GM03348 (cell line): ENCODE measurements at regions not wholly inside any gene's neighbourhood (a gene's known extent, or its start where the extent isn't known, plus 50 kb on each side); places are given as distances from the start of the nearest gene placed in this dataset.
"Not testable (repeated sequence)": the region's sequence is repeated elsewhere in the genome, so short reads cannot be mapped to it uniquely, and the experiment has no call there.

Experiments
- DNase-seq: peaks from one replicate; pipeline ENCODE4 v3.0.0; 2012; ENCODE audit warnings: low spot score

DNA sequence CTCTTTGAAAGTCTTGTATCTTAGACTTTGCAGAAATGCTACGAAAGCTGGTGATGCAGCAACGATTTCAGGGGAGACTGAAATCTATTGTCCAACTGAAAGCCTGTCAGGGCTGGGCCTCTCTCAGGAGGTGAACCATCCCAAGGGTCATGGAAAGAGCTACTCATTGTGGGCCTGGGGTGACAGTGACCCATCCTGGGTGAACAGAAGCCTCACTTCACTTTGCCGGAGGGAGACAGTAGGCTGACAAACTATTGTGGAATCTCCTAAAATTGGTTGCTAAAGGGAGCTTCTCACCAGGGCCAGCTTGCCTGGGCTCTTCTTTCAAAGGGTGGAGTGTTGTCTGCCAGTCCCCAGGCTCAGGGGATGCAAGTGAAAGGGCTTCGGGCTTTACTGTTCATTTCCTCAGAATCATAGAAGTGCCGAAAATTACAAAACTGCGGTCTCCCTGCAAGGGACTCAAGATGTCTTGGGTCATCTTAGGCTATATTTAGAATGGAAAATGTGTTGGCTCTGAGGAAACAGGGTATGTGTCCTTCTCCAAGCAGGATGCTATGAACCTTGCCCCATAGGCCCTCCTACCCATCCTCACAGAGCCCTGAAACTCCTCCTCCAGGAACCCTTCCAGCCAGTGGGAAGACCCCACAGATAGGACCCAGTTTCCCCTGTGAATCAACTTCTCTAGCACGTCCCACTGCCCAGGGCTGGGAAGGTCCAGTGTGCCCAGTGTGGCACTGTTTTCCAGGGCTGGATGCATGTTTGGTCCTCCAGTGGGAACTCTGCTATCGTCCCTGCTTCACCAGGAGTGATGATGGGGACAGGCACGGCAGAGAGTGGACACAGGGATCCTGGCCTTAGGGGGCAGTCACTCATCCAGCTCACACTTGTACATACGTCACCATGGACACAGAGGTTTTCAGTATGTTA is 173.4 kb upstream of the PLGLB2 start:
- DNase-seq: not testable (repeated sequence)

DNA sequence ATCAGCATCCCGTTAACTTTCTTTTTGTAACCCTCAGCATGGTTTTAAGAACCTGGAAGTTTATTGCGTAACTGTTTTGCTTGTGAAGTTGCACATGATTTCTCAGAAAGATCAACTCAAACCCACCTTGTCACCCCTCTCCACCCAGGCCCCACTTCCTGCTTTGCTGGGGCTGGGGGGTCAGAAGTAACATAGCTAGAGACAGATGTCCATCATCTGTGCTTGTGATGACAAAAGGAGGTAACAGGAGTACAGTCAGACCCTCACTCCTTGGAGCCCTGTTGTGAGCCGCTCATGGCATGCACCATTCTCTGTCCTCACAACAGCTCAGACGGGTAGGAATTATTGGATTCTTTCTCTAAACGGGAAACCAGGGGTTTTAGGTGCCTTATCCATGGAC is 172.7 kb upstream of the PLGLB2 start:
- not testable (repeated sequence) for DNase-seq

DNA sequence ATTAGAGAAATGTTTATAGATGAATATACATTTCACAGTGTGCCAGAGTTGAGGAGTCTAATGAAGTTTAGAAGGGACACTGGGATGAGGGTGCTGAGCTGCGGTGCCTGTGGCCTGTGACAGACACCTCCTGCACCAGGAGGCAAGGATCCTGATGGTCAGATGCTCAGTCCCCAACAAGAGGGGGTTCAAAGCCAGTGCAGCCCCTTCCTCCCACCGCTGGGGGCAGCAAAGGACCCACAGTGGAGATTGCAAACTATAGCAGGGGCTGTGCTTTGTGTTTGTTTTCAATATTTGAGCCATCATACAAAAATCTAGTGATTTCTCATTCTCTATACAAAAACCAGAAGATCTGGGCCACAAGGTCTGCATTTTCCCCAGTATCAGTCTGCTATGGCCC is 170.5 kb upstream of the PLGLB2 start:
- not testable (repeated sequence) for DNase-seq

DNA sequence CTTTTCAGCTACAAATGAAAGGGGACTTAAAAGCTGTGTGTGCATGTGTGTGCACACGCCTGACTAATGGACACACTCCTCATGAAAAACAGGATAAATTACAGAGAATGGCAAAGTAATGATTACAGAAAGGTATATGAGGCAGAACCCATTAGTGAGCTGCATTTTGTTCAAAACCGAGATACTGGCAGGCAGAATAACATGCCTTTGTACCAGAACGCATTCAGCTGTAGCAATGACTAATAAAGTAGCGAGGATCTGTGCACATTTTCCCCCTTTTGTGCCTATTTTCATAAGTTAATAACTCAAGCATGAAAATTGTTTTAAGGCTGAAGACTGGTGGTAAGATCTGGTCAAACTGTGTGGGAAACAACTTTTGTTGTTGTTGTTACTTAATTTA is 165.7 kb upstream of the PLGLB2 start:
- not testable (repeated sequence) for DNase-seq

DNA sequence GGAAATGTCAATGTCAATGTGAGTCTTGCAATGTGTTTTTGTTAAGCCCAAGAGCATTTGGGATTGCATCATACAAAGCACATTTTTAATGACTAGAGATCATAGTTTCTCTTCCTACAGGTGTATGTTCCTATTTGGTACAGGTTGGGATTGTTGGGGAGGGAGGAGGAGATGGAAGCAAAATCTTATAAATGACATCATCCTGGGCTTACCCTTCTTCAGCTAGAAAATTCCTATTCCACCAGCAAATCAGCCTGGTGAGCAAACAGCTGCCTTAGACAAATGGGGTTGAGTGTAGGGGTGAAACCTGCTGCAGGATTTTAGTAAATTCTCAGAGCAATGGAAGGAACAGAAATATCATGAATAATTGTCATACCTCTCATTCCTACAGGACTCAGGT is 165.3 kb upstream of the PLGLB2 start:
- DNase-seq: not testable (repeated sequence)

DNA sequence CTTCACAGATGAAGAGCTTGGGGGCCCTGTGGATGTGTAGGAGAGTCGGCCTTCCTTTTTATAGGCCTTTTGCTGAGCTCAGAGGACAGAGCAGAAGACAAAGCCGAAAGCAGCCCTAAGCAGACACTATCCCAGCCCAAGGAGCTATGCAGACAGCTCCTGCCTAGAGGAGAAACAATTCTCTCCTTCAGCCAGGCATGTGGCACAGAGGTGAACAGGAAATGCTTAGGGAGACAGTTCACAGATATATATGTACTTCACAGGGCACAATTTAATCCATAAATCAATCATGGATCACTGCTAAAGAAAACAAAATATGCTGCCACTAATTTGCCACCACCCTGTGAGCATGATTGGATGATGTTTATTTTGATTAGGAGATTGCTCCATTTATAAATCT is 164.5 kb upstream of the PLGLB2 start:
- not testable (repeated sequence) for DNase-seq

DNA sequence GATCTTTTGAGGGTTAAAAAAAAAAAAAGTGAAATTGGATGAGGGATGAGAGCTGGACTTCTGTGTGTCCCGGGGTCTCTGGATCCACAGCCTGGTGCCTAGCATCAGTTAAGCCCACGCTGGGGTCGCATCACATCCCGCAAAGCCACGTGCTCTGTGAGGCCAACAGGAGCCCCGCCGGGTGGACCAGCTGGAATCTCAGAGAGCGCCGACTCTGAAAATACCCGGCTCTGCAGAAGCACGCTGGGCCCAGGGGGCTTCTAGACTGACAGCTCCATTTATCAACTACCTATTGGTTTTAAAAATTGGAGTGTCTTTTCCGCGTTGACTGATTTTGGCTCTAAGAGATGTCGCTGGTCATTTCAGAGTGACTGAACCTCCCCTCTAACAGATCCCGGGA is 164.1 kb upstream of the PLGLB2 start:
- DNase-seq: not testable (repeated sequence)

DNA sequence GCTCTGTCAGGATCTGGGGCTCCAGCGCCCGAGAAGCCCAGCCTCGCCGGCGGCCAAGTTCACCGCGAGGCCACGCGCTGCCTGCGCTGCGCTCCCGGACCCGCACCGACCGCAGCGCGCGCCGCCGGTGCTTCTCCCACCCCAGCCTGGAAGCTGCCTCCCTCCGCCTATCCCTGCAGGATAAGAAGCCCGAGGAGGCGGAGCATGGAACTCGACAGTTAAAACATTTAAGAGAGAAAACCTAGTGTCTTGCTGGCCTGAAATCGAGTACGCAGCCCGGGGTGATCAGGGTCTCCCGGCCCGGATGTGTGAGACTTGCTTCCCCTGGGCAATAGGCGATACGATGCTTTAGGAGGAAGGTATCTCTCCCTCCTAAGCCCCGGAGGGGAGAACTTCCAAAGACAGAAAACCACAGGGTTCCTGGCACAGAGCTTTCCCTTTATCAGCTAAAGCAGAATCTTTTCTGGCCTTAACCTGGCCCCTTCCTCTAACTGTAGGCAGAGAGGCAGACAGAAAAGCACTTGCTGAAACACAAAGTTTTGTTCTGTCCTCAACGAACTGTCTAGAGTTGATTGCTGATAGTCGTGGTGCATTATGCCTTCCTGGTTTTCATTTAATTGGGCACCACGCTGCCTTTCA is 163.5 kb upstream of the PLGLB2 start:
- DNase-seq: not testable (repeated sequence)

DNA sequence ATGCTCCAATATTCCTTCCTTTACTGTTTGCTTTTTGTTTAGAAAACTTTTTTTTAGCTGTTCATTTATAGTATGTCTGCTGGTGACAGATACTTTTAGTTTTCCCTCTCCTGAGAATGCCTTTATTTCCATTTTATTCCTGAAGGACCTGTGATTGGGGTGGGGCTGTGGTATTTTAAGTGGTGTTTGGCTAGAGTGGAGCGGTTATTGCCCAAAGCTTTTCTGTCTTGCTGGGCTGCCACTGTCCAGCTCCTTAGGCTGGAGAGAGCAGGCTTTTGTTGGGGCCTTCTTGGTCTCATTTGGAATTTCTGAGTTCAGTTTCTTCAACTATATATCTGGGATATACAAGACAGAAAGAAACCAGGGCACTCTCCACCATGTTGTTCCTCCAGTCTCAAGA is 160.0 kb upstream of the PLGLB2 start:
- not testable (repeated sequence) for DNase-seq

DNA sequence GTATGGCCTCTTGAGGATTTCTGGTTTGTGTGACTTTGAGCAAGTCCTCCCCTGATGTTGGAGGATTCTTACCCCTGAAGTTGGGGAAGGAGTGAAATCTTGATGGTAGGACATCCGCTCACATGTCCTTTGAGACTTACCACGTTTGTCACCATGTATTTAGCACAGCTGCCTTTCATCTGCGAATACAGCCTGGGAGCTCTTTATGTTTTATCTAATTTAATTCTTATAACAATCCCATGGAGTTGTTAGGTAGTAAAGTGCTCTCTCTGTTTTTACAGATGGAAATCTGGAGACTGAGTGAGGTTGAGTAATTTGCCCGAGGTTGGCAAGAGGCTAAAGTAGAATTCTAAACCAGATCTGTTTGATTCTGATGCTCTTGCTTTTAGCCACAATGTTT is 154.9 kb upstream of the PLGLB2 start:
- not testable (repeated sequence) for DNase-seq

DNA sequence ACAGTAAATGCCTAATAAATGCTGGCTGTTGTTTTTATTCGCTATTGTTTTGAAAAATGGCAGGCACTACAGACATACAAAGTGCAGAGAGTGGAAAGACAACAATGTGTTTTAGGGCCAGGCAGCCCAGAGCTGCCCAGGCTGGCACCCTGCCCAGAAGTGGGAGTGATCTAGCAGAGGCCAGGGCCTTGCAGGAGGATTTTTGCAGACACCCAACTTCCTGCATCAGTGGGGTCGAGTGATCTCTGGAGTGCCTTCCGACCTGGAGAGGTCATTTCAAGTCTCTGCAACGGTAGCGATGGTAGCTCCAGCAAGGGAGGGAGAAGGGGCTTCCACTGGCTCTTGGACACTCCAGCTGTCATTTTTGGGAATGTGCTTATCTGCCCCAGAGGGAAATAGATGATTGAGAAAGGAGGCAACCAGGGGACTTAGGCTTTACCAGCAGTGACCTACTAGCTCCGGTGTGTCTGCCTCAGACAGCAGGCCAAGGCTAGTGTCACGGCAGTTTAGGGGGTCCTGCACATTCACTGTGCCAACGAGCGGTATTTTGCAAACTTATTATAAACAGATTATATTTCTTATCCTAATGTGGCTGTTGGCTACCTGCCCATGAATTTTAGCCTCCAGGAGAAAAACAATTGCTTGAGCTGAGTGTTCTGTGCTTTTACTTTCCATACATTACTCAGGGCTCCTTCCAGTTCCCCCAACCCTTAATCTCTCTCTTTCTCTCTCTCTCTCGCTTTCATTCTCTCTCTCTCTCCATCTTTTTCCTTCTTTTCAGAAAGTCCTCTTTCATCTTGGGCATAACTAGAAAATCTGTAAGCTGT is 153.9 kb upstream of the PLGLB2 start:
- not testable (repeated sequence) for DNase-seq

DNA sequence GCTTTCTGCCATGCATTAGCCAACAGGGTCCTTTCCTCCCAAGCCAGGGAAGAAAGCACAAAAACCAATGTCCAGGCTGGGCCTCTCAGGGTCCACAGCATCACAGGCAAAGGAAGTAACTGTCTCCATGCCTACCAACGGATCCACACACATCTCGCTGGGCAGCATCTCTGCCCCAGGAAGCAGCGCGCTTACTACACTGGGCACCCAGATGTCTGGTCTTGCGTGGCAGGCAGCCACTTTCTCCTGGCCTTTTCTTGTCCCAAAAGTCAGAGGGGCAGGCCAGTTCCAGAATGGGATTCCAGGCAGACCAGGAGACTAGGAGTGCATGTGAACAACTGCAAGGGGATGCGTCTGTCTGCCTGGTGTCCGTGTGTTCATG is 153.3 kb upstream of the PLGLB2 start:
- DNase-seq: not testable (repeated sequence)

DNA sequence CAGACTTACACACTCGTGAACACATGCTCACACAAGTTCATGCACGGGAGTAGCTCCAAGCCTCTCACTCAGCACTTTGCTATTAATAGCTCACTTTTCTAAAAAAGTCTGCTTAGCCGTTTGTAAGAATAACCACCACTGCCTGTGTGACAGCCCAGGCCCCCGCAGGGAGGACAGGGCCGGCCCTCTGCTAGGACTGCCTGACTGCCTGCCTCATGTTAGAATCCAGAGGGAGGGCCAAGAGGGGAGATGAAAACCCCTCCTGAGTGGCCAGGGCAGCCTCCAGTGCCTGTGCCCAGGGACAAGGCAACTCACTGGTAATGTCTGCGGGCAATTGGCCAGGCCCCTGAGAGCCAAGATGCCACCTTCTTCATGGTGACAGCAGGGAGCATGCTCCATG is 152.9 kb upstream of the PLGLB2 start:
- not testable (repeated sequence) for DNase-seq

DNA sequence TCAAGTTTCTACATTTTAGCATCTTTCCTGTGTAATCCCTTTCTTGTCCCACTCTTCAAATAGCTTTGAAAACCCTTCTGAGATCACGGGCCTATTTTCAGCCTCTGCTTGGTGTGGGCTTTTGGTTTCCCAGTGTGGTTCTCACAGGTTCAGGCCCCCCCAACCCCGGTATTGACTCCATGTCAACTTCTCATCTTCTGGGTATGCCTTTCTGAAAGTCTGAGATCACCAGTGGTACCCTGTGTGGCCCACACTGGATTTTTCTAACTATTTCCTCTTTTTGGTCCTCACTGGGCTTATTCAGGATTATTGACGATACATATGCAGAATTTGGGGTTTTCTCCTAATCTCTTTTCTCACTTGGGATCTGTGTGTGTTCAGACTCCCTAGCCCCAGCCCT is 146.9 kb upstream of the PLGLB2 start:
- not testable (repeated sequence) for DNase-seq

DNA sequence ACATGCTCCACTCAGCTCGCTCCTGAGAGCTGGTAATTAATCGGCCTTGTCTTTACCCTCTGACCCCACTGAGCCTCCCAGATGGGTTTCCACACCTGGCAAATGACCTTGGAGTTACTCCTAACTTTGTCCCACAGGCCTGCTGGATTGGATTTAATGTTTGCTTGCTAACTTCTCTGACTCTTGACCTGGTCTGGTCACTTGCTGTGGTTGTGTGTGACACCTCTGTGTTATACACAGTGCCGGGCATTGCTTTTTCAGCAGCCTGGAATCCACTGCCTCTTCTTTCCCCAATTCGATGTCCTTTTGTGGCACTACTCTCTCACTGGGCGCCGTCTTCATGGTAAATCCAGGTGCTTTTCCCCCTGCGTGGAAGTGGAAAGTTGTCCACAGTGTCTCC is 145.8 kb upstream of the PLGLB2 start:
- DNase-seq: not testable (repeated sequence)

DNA sequence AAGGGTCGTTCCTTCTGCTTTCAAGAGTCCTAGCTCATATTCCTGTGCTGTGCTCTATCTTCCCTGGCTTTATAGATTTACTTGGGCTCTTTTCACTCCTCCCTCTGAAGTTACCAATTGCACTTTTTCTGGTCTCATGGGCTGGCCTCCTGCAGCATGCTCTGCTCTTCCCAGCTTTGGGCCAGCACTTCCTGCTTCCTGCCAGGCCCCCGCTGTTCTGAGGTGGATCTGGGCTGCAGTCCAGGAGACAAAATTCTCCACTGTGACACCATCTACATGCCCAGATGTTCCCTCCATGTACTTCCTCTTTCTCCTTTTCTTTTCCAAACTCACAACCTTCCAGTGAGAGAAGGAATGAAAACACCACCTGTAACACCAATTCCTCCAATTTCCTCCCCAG is 145.2 kb upstream of the PLGLB2 start:
- not testable (repeated sequence) for DNase-seq

DNA sequence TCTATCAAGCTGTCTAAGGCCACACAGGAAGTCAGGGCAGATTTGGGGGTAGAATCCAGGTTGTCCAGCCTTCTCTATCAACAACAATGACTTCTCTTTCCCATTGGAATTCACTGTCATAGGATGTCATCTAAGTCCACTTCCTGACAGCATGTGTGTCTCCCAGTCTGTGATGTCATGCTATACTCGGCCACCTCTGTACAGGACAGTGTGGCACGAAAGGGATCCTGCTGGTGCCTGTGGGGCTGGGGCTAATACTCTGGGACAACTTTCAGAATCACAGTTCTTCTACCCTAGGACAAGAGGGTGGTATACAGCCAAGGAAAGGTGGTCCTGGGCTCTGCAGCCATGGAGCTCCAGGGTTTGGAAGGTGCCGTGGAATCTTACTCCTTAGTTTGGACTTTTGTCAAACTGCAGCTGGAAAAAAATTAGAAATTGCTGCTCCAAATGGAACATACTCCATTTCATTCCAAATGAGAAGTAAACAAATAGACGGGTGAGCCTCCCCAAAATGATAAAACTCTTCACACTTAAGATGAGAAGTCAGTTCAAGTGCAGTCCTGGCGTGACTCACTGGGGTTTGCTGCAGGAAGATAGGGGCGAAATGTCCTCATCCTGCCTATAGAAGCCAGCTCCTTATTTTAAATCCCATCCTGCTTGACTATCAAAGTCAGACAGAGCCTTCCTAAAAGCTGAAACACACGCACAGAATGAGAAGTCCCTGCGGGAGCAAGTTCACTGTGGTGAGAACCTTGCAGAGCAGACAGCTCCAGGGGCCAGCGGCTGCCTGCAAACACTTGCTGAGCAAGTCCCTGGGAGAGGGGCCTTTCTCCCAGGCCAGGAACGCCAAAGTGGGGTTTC is 144.2 kb upstream of the PLGLB2 start:
- DNase-seq: not testable (repeated sequence)

DNA sequence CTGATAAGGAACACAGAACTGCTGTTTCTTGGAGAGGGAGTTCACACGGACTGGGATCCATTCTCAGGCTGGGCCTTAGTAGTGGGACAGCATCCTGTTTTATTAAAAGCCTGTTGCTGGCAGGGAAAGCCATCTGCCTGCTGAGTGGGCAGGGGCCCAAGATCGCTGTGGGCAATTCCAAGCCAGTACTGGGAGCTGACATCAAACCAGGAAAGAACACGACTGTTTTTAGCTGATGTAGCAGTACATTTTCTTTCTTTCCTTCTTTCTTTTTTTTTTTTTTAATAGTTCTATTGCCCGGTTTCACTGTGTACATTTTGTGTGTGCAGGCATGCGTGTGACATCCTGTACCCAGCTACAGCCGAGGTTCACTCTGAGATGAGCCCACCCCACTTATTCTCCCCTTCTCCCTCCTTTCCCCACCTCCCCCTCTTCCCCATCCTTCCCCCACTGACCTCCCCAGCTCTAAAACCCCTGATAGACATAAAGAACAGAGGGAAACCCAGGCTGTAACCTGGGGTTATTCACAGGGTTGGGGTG is 143.5 kb upstream of the PLGLB2 start:
- not testable (repeated sequence) for DNase-seq

DNA sequence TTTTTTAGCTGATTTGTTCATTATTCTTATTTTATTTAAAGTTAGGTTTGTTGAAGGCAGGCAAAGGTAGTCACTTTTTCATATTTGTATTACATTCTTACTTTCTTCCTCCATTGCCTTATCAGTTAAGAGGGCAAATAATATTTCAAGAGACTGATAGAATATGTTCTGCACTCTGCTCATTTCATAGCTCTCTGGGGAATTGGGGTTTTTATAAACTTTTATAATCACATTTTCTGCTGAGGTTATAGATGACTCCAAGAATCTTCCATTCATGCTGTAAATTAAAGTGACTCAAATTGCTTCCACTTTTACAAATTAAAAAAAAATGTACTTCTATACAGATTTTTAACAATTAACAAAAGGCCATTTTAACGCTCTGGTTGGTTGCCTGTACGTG is 142.9 kb upstream of the PLGLB2 start:
- DNase-seq: not testable (repeated sequence)

DNA sequence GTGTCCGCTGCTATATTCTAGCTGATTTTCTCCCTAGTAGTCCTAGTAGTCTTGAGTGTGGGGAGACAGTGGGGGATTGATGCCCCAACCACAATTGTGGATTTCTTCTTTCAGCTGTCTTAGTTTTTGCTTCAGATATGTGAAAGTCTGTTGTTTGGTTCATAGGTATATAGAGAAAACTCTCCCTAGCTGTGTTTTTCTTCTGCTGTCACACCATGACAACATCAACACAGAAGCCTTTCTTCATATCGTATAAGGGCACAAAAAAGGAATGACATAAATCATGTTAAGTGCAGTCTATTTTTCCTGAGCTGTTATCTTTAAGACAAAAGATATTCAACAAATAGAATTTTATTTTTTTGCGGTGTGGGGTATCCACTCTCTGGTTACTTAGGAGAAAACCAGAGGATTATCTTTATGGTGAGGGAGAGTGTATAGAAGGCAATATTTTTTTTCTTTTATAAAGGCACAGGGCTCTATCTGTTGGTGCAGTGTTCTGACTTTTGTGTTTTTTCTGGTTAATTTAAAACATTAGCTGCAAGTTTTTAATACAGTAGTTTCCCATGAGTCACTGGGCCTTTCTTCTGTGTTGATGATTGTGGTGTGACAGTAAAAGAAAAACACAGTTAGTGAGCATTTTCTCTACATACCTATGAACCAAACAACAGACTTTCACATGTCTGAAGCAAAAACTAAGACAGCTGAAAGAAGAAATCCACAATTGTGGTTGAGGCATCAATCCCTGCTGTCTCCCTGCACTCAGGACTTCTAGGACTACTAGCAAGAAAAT is 139.3 kb upstream of the PLGLB2 start:
- not testable (repeated sequence) for DNase-seq
